ENCODE measurements at regions not wholly inside any gene's neighbourhood (a gene's known extent, or its start where the extent isn't known, plus 50 kb on each side); places are given as distances from the start of the nearest gene placed in this dataset.
"Not testable (repeated sequence)": the region's sequence is repeated elsewhere in the genome, so short reads cannot be mapped to it uniquely, and the experiment has no call there.

- DNase-seq (ENCODE audit: low read depth in 2 of 3, low spot score in 2 of 3), result no peak
Measured at GRCh38 chr13:39931505-39931904, 276.0 kb downstream of the COG6 start.

GRCh38 chr13:39932514-39932913, 277.1 kb downstream of the COG6 start:
- DNase-seq (ENCODE audit: low read depth in 2 of 3, low spot score in 2 of 3), result not testable (repeated sequence)

GRCh38 chr13:39935155-39935554, 279.7 kb downstream of the COG6 start:
- DNase-seq (ENCODE audit: low read depth in 2 of 3, low spot score in 2 of 3), result no peak

- no peak for DNase-seq (ENCODE audit: low read depth in 2 of 3, low spot score in 2 of 3)
Measured at GRCh38 chr13:39938596-39938995, 283.1 kb downstream of the COG6 start.

- DNase-seq (ENCODE audit: low read depth in 2 of 3, low spot score in 2 of 3), result no peak
Measured at GRCh38 chr13:39941236-39941635, 285.8 kb downstream of the COG6 start.

GRCh38 chr13:39941911-39942551, 286.6 kb downstream of the COG6 start:
- DNase-seq (ENCODE audit: low read depth in 2 of 3, low spot score in 2 of 3), result no peak

GRCh38 chr13:39942552-39943273, 287.3 kb downstream of the COG6 start:
- peak; percentile 27 to 41 (median 37) for DNase-seq (ENCODE audit: low read depth in 2 of 3, low spot score in 2 of 3)

GRCh38 chr13:39943711-39944110, 288.2 kb downstream of the COG6 start:
- no peak for DNase-seq (ENCODE audit: low read depth in 2 of 3, low spot score in 2 of 3)

GRCh38 chr13:39945226-39945625, 289.8 kb downstream of the COG6 start:
- no peak for DNase-seq (ENCODE audit: low read depth in 2 of 3, low spot score in 2 of 3)

GRCh38 chr13:39946769-39947168, 291.3 kb downstream of the COG6 start:
- DNase-seq (ENCODE audit: low read depth in 2 of 3, low spot score in 2 of 3), result no peak

GRCh38 chr13:39951301-39951700, 295.8 kb downstream of the COG6 start:
- no peak for DNase-seq (ENCODE audit: low read depth in 2 of 3, low spot score in 2 of 3)

- no peak for DNase-seq (ENCODE audit: low read depth in 2 of 3, low spot score in 2 of 3)
Measured at GRCh38 chr13:39952249-39953233, 297.1 kb downstream of the COG6 start.

GRCh38 chr13:39954476-39954875, 299.0 kb downstream of the COG6 start:
- DNase-seq (ENCODE audit: low read depth in 2 of 3, low spot score in 2 of 3), result no peak

GRCh38 chr13:39955560-39955959, 300.1 kb downstream of the COG6 start:
- DNase-seq (ENCODE audit: low read depth in 2 of 3, low spot score in 2 of 3), result no peak

GRCh38 chr13:39956036-39956435, 300.6 kb downstream of the COG6 start:
- DNase-seq (ENCODE audit: low read depth in 2 of 3, low spot score in 2 of 3), result peak in 1 of 3 experiments; percentile 18

GRCh38 chr13:39957868-39958677, 302.6 kb downstream of the COG6 start:
- DNase-seq (ENCODE audit: low read depth in 2 of 3, low spot score in 2 of 3), result no peak

GRCh38 chr13:39959497-39960144, 304.2 kb downstream of the COG6 start:
- DNase-seq (ENCODE audit: low read depth in 2 of 3, low spot score in 2 of 3), result no peak

GRCh38 chr13:39960191-39960590, 304.7 kb downstream of the COG6 start:
- no peak for DNase-seq (ENCODE audit: low read depth in 2 of 3, low spot score in 2 of 3)

- no peak for DNase-seq (ENCODE audit: low read depth in 2 of 3, low spot score in 2 of 3)
Measured at GRCh38 chr13:39961036-39961435, 305.6 kb downstream of the COG6 start.

GRCh38 chr13:39963612-39964011, 308.1 kb downstream of the COG6 start:
- no peak for DNase-seq (ENCODE audit: low read depth in 2 of 3, low spot score in 2 of 3)
